Epidermal melanocyte (primary cell): ENCODE measurements at regions not wholly inside any gene's neighbourhood (a gene's known extent, or its start where the extent isn't known, plus 50 kb on each side); places are given as distances from the start of the nearest gene placed in this dataset.

Experiments
- DNase-seq: peaks from one replicate; pipeline ENCODE4 v3.0.0; 2011; ENCODE audit warnings: low spot score; ENCODE audit not compliant: insufficient read length

GRCh38 chr9:79974806-79975422 lies 403.1 kb downstream of the TLE4 start:
- no peak for DNase-seq

GRCh38 chr9:79973627-79974026 lies 401.9 kb downstream of the TLE4 start:
- no peak for DNase-seq

DNA sequence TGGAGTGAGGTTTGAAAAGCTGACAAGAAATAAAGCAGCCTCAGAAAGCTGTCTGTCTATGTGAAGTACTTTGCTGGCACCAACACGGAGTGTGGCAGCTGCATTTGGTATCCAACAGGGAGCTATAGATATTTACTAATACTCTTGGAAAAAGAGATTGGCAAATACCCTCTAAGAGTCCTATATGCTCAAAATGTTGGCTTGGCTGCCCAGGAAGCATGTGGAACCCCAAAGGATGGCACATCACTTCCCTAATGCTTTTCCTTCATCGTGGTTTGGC lies 398.3 kb downstream of the TLE4 start:
- DNase-seq = no peak

DNA sequence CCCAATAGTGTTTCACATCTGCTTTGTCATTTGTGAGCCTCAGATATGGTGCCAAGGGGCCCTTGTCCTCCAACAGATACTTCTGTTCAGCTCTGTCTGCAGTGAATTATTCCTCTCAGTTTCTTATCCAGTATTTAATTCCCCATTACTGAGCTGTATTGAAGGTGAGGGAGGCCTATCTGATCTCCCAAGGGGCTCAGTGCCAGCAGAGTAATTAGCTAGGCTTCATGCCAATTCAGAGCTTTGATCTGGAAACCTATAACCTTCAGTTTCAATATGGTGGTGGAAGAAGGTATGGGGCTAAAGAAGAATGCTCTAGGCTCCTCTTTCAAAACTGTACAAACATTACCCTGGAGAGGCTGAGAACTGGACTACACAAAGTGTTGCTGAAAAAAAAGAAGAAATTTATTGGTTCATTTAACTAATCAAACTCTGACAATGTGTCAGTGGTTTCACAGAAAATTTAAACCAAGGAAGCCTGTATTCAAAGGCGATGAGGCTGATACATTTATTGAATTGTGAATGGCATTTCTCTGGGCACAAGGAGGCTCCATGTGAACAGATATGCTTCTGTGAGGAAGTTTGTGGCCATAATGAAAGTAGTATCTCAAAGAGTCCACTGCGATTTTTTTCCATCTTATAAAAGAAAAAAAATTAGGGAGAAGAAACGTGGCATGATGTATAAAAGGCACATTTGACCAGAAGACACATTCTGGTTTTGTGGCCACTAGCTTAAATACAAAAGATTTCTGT lies 397.8 kb downstream of the TLE4 start:
- DNase-seq = no peak

GRCh38 chr9:79968533-79968932 lies 396.8 kb downstream of the TLE4 start:
- no peak for DNase-seq

DNA sequence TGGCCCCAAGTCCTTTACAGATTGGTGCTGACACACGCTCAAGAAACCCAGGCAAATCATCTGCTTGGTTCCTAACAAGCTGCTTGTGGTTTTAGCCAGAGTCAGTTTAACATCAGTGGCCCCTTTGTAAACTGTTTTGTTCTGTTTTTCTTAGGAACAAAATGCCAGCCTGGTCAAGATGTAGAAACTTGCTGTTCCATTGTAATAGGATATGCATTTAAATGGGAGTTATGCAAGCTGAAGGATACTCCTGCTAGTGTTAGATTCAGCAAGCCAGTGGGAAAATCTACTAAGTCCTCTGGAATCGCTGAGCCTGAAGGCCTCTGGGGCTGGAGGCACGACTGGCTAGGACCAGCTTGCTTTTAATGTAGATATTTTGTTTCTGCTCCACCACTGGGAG lies 391.1 kb downstream of the TLE4 start:
- DNase-seq = no peak

GRCh38 chr9:79962150-79962549 lies 390.4 kb downstream of the TLE4 start:
- DNase-seq = no peak

GRCh38 chr9:79955300-79955699 lies 383.5 kb downstream of the TLE4 start:
- no peak for DNase-seq

DNA sequence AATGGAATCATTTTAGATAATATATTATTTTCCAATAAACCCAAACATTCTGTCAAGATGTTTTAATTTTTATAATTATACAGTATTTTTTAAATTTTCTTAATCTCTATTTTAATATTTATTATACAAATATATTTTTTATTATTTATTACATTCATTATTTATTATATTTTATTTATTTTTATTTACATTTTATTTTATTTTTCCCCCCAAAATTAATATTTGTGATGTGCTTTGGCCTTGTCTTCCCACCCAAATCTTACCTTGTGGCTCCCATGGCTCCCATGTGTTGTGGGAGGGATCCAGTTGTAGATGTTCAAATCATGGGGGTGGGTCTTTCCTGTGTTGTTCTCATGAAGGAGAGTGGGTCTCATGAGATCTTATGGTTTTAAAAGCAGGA lies 382.1 kb downstream of the TLE4 start:
- no peak for DNase-seq

GRCh38 chr9:79952401-79952800 lies 380.6 kb downstream of the TLE4 start:
- no peak for DNase-seq

GRCh38 chr9:79946712-79947111 lies 374.9 kb downstream of the TLE4 start:
- no peak for DNase-seq

DNA sequence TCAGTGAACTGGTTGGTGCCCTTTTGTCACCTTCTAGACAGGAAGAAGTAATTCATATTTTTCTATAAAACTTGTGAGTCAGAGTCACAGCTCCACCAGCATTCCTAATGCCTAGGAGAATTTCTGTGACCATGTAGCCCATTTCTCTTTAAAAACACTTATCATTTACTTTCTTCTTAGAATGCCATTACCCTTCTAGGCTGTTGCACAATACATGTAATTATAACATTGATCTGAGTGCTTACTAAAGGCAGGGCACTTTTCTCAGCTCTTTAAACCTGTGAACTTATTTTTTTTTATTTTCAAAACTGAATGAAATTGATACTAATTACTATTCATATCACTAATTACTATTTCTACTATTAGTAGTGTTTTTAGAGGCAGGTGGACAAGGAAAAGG lies 373.7 kb downstream of the TLE4 start:
- no peak for DNase-seq

DNA sequence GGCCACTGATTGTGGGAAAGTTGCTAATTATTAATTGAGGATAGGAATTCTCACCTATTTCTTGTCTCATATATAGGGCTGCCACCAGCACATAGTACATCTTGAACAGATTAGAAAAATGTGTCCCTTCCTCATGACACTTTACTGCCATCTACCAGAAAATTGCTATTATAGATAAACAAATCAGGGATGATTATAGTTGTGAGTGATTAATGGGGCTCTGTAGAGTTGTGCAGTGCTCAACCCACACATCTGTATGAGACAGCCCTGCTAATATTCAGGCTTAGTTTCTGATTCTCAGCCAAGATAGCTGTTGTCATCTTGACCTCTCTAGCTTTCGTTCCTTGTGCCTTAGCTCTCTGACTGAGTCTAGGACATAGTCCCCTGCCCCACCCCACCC lies 373.3 kb downstream of the TLE4 start:
- DNase-seq = no peak

GRCh38 chr9:79940919-79941318 lies 369.2 kb downstream of the TLE4 start:
- DNase-seq = no peak

- DNase-seq = no peak
Measured at GRCh38 chr9:79939819-79940218, 368.1 kb downstream of the TLE4 start.

- no peak for DNase-seq
Measured at GRCh38 chr9:79936336-79936735, 364.6 kb downstream of the TLE4 start.

DNA sequence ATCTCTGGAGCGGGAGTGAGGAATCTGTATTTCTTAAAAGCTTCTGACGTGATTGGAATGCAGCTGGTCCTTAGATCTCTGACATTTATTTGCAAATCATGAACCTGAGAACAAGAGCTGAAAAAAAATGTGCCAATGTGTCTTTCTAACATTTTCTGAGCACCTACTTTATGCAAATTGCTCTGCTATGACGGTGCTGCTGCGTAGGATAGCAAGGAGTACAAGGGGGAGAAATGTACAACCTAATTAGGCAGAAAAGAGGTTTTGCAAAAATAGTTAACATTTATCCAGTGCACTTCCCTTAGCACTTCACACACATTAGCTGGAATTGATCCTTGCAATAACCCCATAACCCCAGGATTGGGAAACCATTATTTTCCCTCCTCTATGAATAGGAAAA lies 357.5 kb downstream of the TLE4 start:
- no peak for DNase-seq

DNA sequence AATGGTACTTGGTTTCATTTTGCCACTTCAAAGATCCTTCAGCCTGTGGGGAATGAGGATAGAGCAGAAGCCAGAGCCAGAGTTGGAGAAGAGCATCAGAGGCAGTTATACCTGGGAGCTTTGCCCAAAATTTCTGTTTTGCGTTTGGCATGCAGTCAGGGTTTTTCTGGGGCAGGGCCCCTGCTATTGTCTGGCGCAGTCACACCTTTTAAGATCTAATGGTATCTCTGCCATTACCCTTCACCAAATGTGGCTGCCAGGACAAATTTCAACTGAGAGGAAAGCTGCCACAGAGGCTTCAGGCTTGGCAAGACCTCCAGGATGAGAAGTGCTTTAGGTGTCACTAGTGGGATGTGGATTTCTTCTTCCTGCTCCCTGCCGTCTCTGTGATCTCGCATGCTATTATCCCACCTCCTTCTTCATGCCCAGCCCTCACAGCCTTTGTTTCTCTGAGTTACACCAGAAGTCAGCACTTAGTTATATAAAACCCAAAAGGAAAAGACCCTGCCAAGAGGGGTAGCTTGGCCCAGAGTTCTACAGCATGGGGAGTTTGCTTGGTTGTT lies 357.0 kb downstream of the TLE4 start:
- no peak for DNase-seq

DNA sequence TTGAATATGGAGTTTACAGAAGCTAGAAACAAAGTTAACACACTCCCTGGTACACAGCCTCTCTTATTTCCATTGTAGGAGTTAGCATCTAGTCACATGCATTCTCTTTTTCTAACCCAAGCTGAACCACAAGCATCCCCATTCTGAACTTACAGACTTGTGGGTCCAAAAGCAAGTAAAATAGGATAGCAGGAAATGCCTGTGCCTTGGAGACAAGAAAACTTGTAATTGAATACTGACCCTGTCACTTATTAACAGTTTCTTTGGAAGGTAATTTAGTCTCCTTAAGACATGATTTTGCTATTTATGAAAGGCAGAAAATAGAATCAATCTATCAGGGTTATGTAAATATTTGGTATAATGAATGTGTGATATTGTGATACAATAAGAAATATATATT lies 353.6 kb downstream of the TLE4 start:
- DNase-seq = no peak

DNA sequence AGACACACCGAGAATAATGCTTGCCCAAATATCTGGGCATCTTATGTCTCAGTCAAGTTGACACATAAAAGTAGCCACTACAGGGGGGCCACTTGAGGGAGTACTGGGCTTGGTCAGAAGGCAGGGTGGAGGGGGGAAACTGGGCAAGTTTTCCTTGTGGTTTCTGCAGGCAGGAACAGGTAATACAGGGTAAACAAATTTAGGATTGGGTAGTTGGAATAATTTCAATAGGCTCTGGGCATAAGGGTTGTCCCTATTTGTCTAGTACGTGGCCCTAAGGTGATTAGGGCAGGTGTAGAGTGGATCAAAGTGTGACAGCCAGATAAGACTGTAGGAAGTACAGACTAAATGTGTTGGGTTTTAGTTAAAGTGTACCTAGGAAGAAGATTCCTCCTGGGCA lies 353.1 kb downstream of the TLE4 start:
- DNase-seq = no peak

- DNase-seq = no peak
Measured at GRCh38 chr9:79917421-79917820, 345.7 kb downstream of the TLE4 start.

- no peak for DNase-seq
Measured at GRCh38 chr9:79913867-79914266, 342.1 kb downstream of the TLE4 start.
